ENCODE measurements at regions not wholly inside any gene's neighbourhood (a gene's known extent, or its start where the extent isn't known, plus 50 kb on each side); places are given as distances from the start of the nearest gene placed in this dataset.

DNA sequence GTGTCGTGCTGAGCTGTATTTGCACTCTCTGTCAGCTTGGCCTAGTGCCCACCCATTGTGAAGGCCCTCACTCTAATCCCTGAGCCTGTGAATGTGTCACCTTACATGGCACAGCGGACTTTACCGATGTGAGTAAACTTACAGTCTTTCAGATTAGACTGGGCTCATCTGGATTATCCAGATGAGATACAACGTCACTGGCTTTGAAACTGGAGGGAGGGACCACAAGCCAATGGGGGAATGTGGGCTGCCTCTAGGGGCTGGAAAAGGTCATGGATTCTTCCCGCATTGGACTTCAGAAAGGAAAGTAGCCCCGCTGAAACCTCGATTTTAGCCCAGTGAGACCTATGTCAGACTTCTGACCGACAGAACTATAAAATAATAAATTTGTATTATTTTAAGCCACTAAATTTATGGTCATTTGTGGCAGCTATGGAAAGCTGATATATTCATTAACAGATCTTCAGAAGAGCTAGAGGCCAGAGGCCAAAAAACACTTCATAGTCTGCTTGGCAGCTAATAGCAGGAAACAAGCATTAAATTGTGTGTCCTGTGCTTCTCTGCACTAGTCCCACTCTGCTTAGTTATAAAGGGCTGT, 139.0 kb upstream of the GAS1 start:
- H3K36me3 ChIP-seq (ENCODE audit: control insufficient read depth in 1 of 2, insufficient read depth in 2 of 2, low read length in 2 of 2), result no peaks in the 10 kb centered on the region
- H3K9me3 ChIP-seq (ENCODE audit: control insufficient read depth in 1 of 2, insufficient read depth in 1 of 2, low read depth in 1 of 2, low read length in 2 of 2), result no peaks in the 10 kb centered on the region
- H3K9me2 ChIP-seq (ENCODE audit: insufficient read depth), result no peaks in the 10 kb centered on the region
- H3K9ac ChIP-seq (ENCODE audit: low read length), result no peak overlapping the region
- no peaks in the 10 kb centered on the region for H3K79me2 ChIP-seq (ENCODE audit: insufficient read depth, low read length)
- H3K27ac ChIP-seq (ENCODE audit: low read depth, low read length), result no peak overlapping the region
- TF ChIP-seq JUND (IDR thresholded peaks at IDR 0.05) (no peak), POLR2A (IDR thresholded peaks at IDR 0.05; ENCODE audit: borderline replicate concordance, extremely low read depth, insufficient read depth, insufficient read length) (no peak), EZH2phosphoT487 (IDR thresholded peaks at IDR 0.05; ENCODE audit: borderline replicate concordance) (no peak), ZNF274 (IDR thresholded peaks at IDR 0.05; ENCODE audit: low read depth, low read length) (no peak), ZFX (IDR thresholded peaks at IDR 0.05) (no peak), RAD21 (IDR thresholded peaks at IDR 0.05; ENCODE audit: low read depth) (no peak), ELF1 (IDR thresholded peaks at IDR 0.05; ENCODE audit: borderline replicate concordance, low read depth) (no peak), FOSL1 (IDR thresholded peaks at IDR 0.05; ENCODE audit: low read depth) (no peak), YY1 (IDR thresholded peaks at IDR 0.05; ENCODE audit: extremely low read depth, insufficient replicate concordance, low read depth, low read length) (no peak), CEBPB (IDR thresholded peaks at IDR 0.05; ENCODE audit: low read depth) (no peak), POLR2AphosphoS5 (IDR thresholded peaks at IDR 0.05; ENCODE audit: low read depth, low read length) (no peak)
- TF ChIP-seq, protein P1, sequence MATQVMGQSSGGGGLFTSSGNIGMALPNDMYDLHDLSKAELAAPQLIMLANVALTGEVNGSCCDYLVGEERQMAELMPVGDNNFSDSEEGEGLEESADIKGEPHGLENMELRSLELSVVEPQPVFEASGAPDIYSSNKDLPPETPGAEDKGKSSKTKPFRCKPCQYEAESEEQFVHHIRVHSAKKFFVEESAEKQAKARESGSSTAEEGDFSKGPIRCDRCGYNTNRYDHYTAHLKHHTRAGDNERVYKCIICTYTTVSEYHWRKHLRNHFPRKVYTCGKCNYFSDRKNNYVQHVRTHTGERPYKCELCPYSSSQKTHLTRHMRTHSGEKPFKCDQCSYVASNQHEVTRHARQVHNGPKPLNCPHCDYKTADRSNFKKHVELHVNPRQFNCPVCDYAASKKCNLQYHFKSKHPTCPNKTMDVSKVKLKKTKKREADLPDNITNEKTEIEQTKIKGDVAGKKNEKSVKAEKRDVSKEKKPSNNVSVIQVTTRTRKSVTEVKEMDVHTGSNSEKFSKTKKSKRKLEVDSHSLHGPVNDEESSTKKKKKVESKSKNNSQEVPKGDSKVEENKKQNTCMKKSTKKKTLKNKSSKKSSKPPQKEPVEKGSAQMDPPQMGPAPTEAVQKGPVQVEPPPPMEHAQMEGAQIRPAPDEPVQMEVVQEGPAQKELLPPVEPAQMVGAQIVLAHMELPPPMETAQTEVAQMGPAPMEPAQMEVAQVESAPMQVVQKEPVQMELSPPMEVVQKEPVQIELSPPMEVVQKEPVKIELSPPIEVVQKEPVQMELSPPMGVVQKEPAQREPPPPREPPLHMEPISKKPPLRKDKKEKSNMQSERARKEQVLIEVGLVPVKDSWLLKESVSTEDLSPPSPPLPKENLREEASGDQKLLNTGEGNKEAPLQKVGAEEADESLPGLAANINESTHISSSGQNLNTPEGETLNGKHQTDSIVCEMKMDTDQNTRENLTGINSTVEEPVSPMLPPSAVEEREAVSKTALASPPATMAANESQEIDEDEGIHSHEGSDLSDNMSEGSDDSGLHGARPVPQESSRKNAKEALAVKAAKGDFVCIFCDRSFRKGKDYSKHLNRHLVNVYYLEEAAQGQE (IDR thresholded peaks at IDR 0.05; ENCODE audit: low read depth), result no peak
- TF ChIP-seq, protein P2, sequence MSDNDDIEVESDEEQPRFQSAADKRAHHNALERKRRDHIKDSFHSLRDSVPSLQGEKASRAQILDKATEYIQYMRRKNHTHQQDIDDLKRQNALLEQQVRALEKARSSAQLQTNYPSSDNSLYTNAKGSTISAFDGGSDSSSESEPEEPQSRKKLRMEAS (IDR thresholded peaks at IDR 0.05), result no peak
- TF ChIP-seq, protein P3, sequence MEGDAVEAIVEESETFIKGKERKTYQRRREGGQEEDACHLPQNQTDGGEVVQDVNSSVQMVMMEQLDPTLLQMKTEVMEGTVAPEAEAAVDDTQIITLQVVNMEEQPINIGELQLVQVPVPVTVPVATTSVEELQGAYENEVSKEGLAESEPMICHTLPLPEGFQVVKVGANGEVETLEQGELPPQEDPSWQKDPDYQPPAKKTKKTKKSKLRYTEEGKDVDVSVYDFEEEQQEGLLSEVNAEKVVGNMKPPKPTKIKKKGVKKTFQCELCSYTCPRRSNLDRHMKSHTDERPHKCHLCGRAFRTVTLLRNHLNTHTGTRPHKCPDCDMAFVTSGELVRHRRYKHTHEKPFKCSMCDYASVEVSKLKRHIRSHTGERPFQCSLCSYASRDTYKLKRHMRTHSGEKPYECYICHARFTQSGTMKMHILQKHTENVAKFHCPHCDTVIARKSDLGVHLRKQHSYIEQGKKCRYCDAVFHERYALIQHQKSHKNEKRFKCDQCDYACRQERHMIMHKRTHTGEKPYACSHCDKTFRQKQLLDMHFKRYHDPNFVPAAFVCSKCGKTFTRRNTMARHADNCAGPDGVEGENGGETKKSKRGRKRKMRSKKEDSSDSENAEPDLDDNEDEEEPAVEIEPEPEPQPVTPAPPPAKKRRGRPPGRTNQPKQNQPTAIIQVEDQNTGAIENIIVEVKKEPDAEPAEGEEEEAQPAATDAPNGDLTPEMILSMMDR (IDR thresholded peaks at IDR 0.05 in 2 of 3, conservative IDR thresholded peaks at IDR 0.05 in 1 of 3; ENCODE audit: borderline replicate concordance in 1 of 3, insufficient read depth in 1 of 3, low read depth in 2 of 3, low read length in 2 of 3), result no peak
- CTCF ChIA-PET, result no interaction called here
- no peak overlapping the region for H2AFZ ChIP-seq (ENCODE audit: low read depth, low read length, poor library complexity, severe bottlenecking)
- ATAC-seq, result no peak
- DNase-seq (ENCODE audit: low read depth, low spot score), result no peak
- intact Hi-C loops (cut with micrococcal nuclease), result no loop called here
- BruUV-seq (replicated peaks), result no TSS peak
- H3K4me2 ChIP-seq (ENCODE audit: low read length), result no peak overlapping the region
- H3K4me1 ChIP-seq (ENCODE audit: control insufficient read depth in 1 of 2, insufficient read depth in 2 of 2, low read length in 2 of 2), result no peaks in the 10 kb centered on the region
- RAD21 ChIA-PET (ENCODE audit: low non-redundant PET in 1 of 2, low total read pairs in 2 of 2, uncharacterized antibody in 2 of 2, unreplicated experiment in 2 of 2), result no interaction called here
- peaks cover 3% of the 10 kb centered on the region; the same call in 1 of the 2 replicates for H3K27me3 ChIP-seq (ENCODE audit: insufficient read depth, low read length)
- H4K20me1 ChIP-seq (ENCODE audit: insufficient read depth), result no peaks in the 10 kb centered on the region
- POLR2A ChIA-PET, result no interaction called here
- H3K4me3 ChIP-seq (replicated peaks in 1 of 2; ENCODE audit: low read depth in 1 of 2, low read length in 2 of 2), result no peak overlapping the region

All from HCT116 (cell line).